ENCODE measurements at regions not wholly inside any gene's neighbourhood (a gene's known extent, or its start where the extent isn't known, plus 50 kb on each side); places are given as distances from the start of the nearest gene placed in this dataset.

DNA sequence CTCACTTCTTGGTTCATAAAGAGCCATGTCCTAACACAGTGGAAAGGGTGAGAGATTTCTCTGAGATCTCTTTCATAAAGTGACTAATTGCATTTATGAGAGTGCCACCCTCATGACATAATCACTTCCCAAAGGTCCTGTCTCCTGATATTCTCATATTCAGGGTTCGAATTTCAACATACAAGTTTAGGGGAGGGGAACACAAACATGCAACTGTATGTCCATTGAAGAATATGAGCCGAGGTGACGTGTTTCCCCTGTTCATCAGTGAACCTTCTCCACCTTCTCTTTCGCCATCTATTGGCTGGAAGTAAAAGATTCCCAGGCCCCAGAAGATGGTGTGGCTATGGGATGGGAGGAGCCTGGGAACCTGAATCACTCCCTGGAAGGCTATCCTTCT lies 354.2 kb upstream of the ATP2B1 start:
- TF ChIP-seq, protein P1, sequence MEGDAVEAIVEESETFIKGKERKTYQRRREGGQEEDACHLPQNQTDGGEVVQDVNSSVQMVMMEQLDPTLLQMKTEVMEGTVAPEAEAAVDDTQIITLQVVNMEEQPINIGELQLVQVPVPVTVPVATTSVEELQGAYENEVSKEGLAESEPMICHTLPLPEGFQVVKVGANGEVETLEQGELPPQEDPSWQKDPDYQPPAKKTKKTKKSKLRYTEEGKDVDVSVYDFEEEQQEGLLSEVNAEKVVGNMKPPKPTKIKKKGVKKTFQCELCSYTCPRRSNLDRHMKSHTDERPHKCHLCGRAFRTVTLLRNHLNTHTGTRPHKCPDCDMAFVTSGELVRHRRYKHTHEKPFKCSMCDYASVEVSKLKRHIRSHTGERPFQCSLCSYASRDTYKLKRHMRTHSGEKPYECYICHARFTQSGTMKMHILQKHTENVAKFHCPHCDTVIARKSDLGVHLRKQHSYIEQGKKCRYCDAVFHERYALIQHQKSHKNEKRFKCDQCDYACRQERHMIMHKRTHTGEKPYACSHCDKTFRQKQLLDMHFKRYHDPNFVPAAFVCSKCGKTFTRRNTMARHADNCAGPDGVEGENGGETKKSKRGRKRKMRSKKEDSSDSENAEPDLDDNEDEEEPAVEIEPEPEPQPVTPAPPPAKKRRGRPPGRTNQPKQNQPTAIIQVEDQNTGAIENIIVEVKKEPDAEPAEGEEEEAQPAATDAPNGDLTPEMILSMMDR (IDR thresholded peaks at IDR 0.05; ENCODE audit: low read depth, low read length, missing input control), result no peak
- TF ChIP-seq RAD21 (IDR thresholded peaks at IDR 0.05) (no peak), TAF1 (conservative IDR thresholded peaks at IDR 0.05) (no peak), JUND (IDR thresholded peaks at IDR 0.05) (no peak), YY1 (IDR thresholded peaks at IDR 0.05) (no peak)
- TF ChIP-seq, protein P2, sequence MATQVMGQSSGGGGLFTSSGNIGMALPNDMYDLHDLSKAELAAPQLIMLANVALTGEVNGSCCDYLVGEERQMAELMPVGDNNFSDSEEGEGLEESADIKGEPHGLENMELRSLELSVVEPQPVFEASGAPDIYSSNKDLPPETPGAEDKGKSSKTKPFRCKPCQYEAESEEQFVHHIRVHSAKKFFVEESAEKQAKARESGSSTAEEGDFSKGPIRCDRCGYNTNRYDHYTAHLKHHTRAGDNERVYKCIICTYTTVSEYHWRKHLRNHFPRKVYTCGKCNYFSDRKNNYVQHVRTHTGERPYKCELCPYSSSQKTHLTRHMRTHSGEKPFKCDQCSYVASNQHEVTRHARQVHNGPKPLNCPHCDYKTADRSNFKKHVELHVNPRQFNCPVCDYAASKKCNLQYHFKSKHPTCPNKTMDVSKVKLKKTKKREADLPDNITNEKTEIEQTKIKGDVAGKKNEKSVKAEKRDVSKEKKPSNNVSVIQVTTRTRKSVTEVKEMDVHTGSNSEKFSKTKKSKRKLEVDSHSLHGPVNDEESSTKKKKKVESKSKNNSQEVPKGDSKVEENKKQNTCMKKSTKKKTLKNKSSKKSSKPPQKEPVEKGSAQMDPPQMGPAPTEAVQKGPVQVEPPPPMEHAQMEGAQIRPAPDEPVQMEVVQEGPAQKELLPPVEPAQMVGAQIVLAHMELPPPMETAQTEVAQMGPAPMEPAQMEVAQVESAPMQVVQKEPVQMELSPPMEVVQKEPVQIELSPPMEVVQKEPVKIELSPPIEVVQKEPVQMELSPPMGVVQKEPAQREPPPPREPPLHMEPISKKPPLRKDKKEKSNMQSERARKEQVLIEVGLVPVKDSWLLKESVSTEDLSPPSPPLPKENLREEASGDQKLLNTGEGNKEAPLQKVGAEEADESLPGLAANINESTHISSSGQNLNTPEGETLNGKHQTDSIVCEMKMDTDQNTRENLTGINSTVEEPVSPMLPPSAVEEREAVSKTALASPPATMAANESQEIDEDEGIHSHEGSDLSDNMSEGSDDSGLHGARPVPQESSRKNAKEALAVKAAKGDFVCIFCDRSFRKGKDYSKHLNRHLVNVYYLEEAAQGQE (IDR thresholded peaks at IDR 0.05), result no peak
- TF ChIP-seq, protein P3, sequence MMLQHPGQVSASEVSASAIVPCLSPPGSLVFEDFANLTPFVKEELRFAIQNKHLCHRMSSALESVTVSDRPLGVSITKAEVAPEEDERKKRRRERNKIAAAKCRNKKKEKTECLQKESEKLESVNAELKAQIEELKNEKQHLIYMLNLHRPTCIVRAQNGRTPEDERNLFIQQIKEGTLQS (IDR thresholded peaks at IDR 0.05), result no peak
